Activated CD4-positive, alpha-beta T cell treated with anti-CD3 and anti-CD28 coated beads for 48 hours (primary cell): ENCODE measurements at regions not wholly inside any gene's neighbourhood (a gene's known extent, or its start where the extent isn't known, plus 50 kb on each side); places are given as distances from the start of the nearest gene placed in this dataset.
"Not testable (repeated sequence)": the region's sequence is repeated elsewhere in the genome, so short reads cannot be mapped to it uniquely, and the experiment has no call there.

Source experiments
- DNase-seq: peaks from one replicate; pipeline ENCODE4 v3.0.0-alpha.2; 2020

DNA sequence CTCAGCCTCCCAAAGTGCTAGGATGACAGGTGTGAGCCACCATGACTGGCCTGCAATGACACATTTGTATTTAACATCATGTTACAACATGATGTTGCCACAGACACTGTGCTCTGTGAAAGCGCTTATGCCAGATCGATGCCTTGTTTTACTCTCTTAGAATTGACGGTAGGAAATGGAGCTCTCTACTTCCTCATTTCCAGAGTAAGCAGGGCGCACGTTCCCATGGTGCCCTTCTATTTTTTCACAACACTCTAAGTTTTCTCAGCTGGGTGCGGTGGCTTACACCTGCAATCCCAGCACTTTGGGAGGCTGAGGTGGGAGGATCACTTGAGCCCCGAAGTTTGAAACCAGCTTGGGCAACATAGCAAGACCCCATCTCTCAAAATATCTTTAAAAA lies 60.7 kb upstream of the DHRSX start:
- no peak for DNase-seq

- no peak for DNase-seq
Measured at GRCh38 chrX:2559124-2559523, 58.3 kb upstream of the DHRSX start.

DNA sequence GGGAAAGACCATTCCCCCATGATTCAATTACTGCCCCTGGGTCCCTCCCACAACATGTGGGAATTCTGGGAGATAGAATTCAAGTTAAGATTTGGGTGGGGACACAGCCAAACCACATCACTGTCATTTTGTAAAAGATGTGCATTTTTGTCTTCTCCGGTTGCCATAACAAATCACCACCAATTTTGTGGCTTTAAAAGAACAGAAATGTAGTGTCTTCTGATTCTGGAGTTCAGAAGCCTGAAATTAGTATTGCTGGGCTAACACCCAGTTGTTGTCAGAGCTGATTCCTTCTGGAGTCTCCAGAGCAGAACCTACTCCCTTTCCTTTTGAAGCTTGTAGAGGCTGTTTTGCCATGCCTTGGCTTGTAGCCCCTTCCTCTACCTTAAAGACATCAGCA lies 54.1 kb upstream of the DHRSX start:
- DNase-seq: no peak

GRCh38 chrX:2554066-2554465 lies 53.3 kb upstream of the DHRSX start:
- DNase-seq: not testable (repeated sequence)

DNA sequence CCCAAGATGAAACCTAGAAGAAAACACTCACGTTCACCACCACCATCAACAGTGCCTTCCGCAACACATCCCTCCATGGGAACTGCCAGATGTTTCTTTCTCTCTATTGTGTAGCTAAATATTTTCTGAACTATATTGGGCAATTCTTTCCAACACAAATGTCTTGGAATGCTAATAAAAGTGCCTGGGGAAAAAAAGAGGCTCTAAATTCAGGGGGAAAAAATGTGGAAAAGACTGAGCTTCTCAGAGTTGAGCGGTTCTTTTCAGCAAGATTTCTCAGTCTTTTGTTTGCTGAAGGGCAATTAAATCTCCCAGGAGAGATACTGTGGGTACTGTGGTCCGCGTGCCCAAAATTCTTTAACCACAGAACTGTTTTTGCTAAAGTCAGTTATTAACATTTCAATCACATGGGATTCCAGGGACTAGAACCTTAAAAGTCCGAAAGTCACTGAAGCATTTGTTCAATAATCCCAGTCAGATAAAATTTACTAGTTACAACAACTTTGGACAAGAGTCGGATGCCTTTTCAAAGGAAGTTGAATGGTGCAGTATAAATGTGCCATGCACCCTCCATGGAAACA lies 51.9 kb upstream of the DHRSX start:
- DNase-seq: no peak

DNA sequence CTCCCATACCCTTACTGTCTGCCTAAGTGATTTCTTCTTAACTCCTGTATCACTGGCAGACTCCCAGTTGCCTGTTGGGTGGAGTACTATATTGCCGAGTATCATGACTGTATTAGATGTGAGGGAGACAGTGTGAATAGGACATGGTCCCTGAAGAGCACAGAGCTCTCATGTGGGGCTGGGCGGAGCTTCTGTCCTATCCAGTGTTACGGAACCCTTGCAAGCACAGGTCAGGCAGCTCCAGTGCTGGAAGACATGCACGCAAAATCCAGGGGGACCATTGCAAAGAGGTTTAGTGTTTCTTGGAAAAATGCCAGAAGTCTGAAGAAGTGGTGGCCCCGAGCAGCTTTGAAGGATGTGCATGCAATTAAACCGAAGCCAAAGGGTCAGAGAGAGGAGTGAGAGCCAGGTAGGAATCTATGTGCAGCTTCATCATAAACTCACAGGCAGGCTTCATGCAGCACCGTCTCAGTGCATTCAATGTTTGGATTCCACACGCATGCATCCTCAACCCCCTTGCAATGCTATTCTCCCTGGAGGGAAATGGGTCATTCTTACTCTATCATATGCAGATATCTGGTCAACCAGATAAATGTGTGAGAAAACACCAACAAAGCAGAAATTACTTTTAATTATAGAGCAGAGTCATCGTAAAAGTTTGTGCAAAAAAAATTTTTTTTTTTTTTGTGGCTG lies 49.7 kb upstream of the DHRSX start:
- DNase-seq: no peak
